OCI-LY7 (cell line): ENCODE measurements at regions not wholly inside any gene's neighbourhood (a gene's known extent, or its start where the extent isn't known, plus 50 kb on each side); places are given as distances from the start of the nearest gene placed in this dataset.
"Not testable (repeated sequence)": the region's sequence is repeated elsewhere in the genome, so short reads cannot be mapped to it uniquely, and the experiment has no call there.

ENCODE experiments used
- BruUV-seq: library from RNA; stranded (reverse); fragments of 400-500 nt; replicated peaks from 2 replicates; lab custom pipeline; 2021; lab: Mats Ljungman, UMichigan
- CTCF ChIA-PET: fragments of 300-600 bp; sonication (Branson Sonifier 250); formaldehyde crosslinking; loops from one replicate; lab custom pipeline; 2022; ENCODE audit warnings: antibody characterized with exemption; ENCODE audit not compliant: unreplicated experiment; lab: Charles Lee
- POLR2A ChIA-PET: fragments of 300-600 bp; sonication (Branson Sonifier 250); formaldehyde crosslinking; loops from one replicate; lab custom pipeline; 2022; ENCODE audit warnings: antibody characterized with exemption; lab: Charles Lee
- DNase-seq: peaks from one replicate; pipeline ENCODE4 v3.0.0-alpha.2; 2015; ENCODE audit warnings: low spot score
- H2AFZ ChIP-seq: fragments of 200-600 bp; sonication (generic), shearing (Covaris generic); 2 replicates; pipeline ENCODE4 v1.6.1; 2014; ENCODE audit warnings: mild to moderate bottlenecking, antibody characterized with exemption, low read length, moderate library complexity
- H3K27ac ChIP-seq: fragments of 200-600 bp; sonication (generic); 2 replicates; pipeline ENCODE4 v1.5.1; 2014; ENCODE audit warnings: mixed run types, low read depth, mild to moderate bottlenecking, moderate library complexity, low read length, inconsistent platforms; ENCODE audit not compliant: poor library complexity, severe bottlenecking
- H3K36me3 ChIP-seq: fragments of 200-600 bp; sonication (generic); 2 replicates; pipeline ENCODE4 v1.6.1; 2014; ENCODE audit warnings: mild to moderate bottlenecking, antibody characterized with exemption, low read length, moderate library complexity, mixed read lengths; ENCODE audit not compliant: insufficient read depth
- H3K4me1 ChIP-seq: fragments of 200-600 bp; sonication (generic); 2 replicates; pipeline ENCODE4 v1.5.1; 2014; ENCODE audit warnings: mild to moderate bottlenecking, low read length; ENCODE audit not compliant: insufficient read depth, poor library complexity, severe bottlenecking
- H3K4me2 ChIP-seq: fragments of 200-600 bp; sonication (generic); 2 replicates; pipeline ENCODE4 v1.6.1; 2014; ENCODE audit warnings: mild to moderate bottlenecking, low read length
- H3K4me3 ChIP-seq: fragments of 200-600 bp; sonication (generic); 2 replicates; pipeline ENCODE4 v1.5.1; 2014; ENCODE audit warnings: mild to moderate bottlenecking, low read depth, low read length; ENCODE audit not compliant: poor library complexity, severe bottlenecking
- H3K79me2 ChIP-seq: fragments of 200-600 bp; sonication (generic); 2 replicates; pipeline ENCODE4 v1.6.1; 2016; ENCODE audit warnings: low read depth, mild to moderate bottlenecking, low read length, moderate library complexity, mixed read lengths; ENCODE audit not compliant: insufficient read depth
- H3K9me2 ChIP-seq: fragments of 200-600 bp; sonication (generic); 2 replicates; pipeline ENCODE4 v1.6.1; 2016; ENCODE audit warnings: mild to moderate bottlenecking, low read length, mixed read lengths; ENCODE audit not compliant: insufficient read depth
- H3K9me3 ChIP-seq: fragments of 200-600 bp; sonication (generic); 2 replicates; pipeline ENCODE4 v1.6.1; 2014; ENCODE audit warnings: mild to moderate bottlenecking, mixed run types, low read length, mixed read lengths
- H4K20me1 ChIP-seq: fragments of 200-600 bp; sonication (generic); 2 replicates; pipeline ENCODE4 v1.6.1; 2014; ENCODE audit warnings: mild to moderate bottlenecking, antibody characterized with exemption, low read length, moderate library complexity, mixed read lengths; ENCODE audit not compliant: insufficient read depth
- CTCF ChIP-seq: fragments of 200-600 bp; sonication (generic); conservative IDR thresholded peaks from 2 replicates; pipeline ENCODE4 v1.5.1; 2014; ENCODE audit warnings: mild to moderate bottlenecking, antibody characterized with exemption, low read length, moderate library complexity, mixed read lengths
- EZH2phosphoT487 ChIP-seq: fragments of 200-600 bp; sonication (generic); IDR thresholded peaks from 2 replicates; pipeline ENCODE4 v1.6.1; 2018; ENCODE audit warnings: low read depth, borderline replicate concordance, mild to moderate bottlenecking, mixed run types, antibody characterized with exemption, low read length, moderate library complexity, mixed read lengths
- intact Hi-C: fragments of 100-400 bp; cut with micrococcal nuclease; formaldehyde crosslinking; loops from one replicate; pipeline ENCODE4 v1.10.0; 2022; ENCODE audit not compliant: unreplicated experiment

- BruUV-seq: no TSS peak
- Histone ChIP-seq H3K27ac (no peak overlapping the region), H2AFZ (no peak overlapping the region), H3K4me3 (no peak overlapping the region), H3K9me2 (no peaks in the 10 kb centered on the region), H3K79me2 (no peaks in the 10 kb centered on the region), H3K4me2 (no peak overlapping the region), H4K20me1 (no peaks in the 10 kb centered on the region), H3K36me3 (no peaks in the 10 kb centered on the region), H3K9me3 (no peaks in the 10 kb centered on the region), H3K4me1 (no peaks in the 10 kb centered on the region)
- TF ChIP-seq EZH2phosphoT487 (no peak), CTCF (no peak)
- intact Hi-C loops: no loop called here
- CTCF ChIA-PET: no interaction called here
- no peak for DNase-seq
- POLR2A ChIA-PET: interaction anchor here (0.7 kb wide), 1 partner anchor 81 kb away, joined by 3 read pairs; no protein-coding TSS in a partner anchor
These were observed 375.6 kb downstream of the TUSC1 start for GRCh38 chr9:25302601-25303000.

GRCh38 chr9:25288195-25288594 lies 390.0 kb downstream of the TUSC1 start:
- H4K20me1 ChIP-seq, H3K4me3 ChIP-seq, H3K4me2 ChIP-seq, H3K79me2 ChIP-seq, CTCF ChIA-PET, intact Hi-C loops, H2AFZ ChIP-seq, H3K9me3 ChIP-seq, H3K4me1 ChIP-seq, DNase-seq, H3K36me3 ChIP-seq, H3K27ac ChIP-seq, POLR2A ChIA-PET, BruUV-seq, H3K9me2 ChIP-seq: not testable (repeated sequence)

GRCh38 chr9:25284365-25284764 lies 393.9 kb downstream of the TUSC1 start:
- no peak for DNase-seq
- no peaks in the 10 kb centered on the region for H3K79me2 ChIP-seq
- H3K4me2 ChIP-seq: no peak overlapping the region
- H3K27ac ChIP-seq: no peak overlapping the region
- no peak overlapping the region for H3K4me3 ChIP-seq
- intact Hi-C loops: no loop called here
- H3K4me1 ChIP-seq: no peaks in the 10 kb centered on the region
- no peaks in the 10 kb centered on the region for H3K36me3 ChIP-seq
- ChIA-PET POLR2A (interaction anchor here (0.7 kb wide), 1 partner anchor 432 kb away, joined by 3 read pairs; no protein-coding TSS in a partner anchor), CTCF (no interaction called here)
- no peaks in the 10 kb centered on the region for H4K20me1 ChIP-seq
- TF ChIP-seq EZH2phosphoT487 (no peak), CTCF (no peak)
- H3K9me2 ChIP-seq: no peaks in the 10 kb centered on the region
- no peak overlapping the region for H2AFZ ChIP-seq
- no TSS peak for BruUV-seq
- H3K9me3 ChIP-seq: no peaks in the 10 kb centered on the region
